Vagina (tissue), 2 donors: ENCODE measurements at regions not wholly inside any gene's neighbourhood (a gene's known extent, or its start where the extent isn't known, plus 50 kb on each side); places are given as distances from the start of the nearest gene placed in this dataset.

ENCODE experiments used
- POLR2A ChIP-seq, 2 donors: fragments of 450-650 bp; IDR thresholded peaks; one replicate each; pipeline ENCODE4 v1.6.1; 2017; ENCODE audit warnings: antibody characterized with exemption in 2 of 2, mild to moderate bottlenecking in 2 of 2, moderate library complexity in 2 of 2
- POLR2AphosphoS5 ChIP-seq, 2 donors: sonication (generic); formaldehyde crosslinking; IDR thresholded peaks; one replicate each; pipeline ENCODE4 v1.9.0; 2017; ENCODE audit warnings: antibody characterized with exemption in 2 of 2, mild to moderate bottlenecking in 2 of 2, low read depth in 1 of 2; ENCODE audit not compliant: insufficient read depth in 1 of 2
- TF ChIP-seq, protein P1 (sequence below), 3 experiments: fragments of 450-650 bp in 2 of 3; fragments of 200-600 bp in 1 of 3; sonication (generic) in 1 of 3; IDR thresholded peaks; one replicate each; pipeline ENCODE4 v1.5.1; 2017 to 2019; ENCODE audit warnings: antibody characterized with exemption in 3 of 3, mild to moderate bottlenecking in 2 of 3, moderate library complexity in 2 of 3

DNA sequence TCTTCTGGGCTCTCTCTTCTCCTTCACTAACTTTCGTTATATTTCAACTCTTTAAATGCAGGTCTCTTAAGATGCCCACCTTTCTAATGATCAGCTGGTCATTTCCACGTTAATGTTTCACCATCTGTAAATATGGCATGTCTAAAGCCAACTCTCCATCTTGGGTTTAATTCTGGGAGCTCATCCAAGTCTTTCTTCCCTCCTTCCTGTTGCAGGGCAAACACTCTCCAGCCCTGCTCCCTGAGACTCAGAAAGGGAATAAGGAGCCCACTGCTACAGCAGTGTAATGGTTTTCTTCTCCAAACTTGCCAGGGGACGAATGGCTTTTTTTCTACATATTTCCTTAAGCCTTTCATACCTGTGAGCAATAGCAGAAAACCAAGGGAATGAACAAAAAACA, 73.3 kb upstream of the SOX1 start:
- TF ChIP-seq, protein P1, sequence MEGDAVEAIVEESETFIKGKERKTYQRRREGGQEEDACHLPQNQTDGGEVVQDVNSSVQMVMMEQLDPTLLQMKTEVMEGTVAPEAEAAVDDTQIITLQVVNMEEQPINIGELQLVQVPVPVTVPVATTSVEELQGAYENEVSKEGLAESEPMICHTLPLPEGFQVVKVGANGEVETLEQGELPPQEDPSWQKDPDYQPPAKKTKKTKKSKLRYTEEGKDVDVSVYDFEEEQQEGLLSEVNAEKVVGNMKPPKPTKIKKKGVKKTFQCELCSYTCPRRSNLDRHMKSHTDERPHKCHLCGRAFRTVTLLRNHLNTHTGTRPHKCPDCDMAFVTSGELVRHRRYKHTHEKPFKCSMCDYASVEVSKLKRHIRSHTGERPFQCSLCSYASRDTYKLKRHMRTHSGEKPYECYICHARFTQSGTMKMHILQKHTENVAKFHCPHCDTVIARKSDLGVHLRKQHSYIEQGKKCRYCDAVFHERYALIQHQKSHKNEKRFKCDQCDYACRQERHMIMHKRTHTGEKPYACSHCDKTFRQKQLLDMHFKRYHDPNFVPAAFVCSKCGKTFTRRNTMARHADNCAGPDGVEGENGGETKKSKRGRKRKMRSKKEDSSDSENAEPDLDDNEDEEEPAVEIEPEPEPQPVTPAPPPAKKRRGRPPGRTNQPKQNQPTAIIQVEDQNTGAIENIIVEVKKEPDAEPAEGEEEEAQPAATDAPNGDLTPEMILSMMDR (IDR thresholded peaks at IDR 0.05), result no peak
- no peak for TF ChIP-seq POLR2A (IDR thresholded peaks at IDR 0.05)
- TF ChIP-seq POLR2AphosphoS5 (IDR thresholded peaks at IDR 0.05; ENCODE audit: insufficient read depth in 1 of 2, low read depth in 1 of 2), result no peak
